Gastrocnemius medialis (tissue), 4 donors: ENCODE measurements at regions not wholly inside any gene's neighbourhood (a gene's known extent, or its start where the extent isn't known, plus 50 kb on each side); places are given as distances from the start of the nearest gene placed in this dataset.

Source experiments
- ATAC-seq, 2 donors: fragments of 150-250 bp; one replicate each; pipeline ENCODE4 v1.9.1; 2016
- DNase-seq, 2 donors: peaks; one replicate each; pipeline ENCODE4 v3.0.0-alpha.2; 2019
- H3K27ac ChIP-seq, 4 donors: fragments of 200-600 bp; sonication (generic); 1 replicate in 1 of 4; 2 replicates in 3 of 4; pipeline ENCODE4 v1.5.1; 2016 to 2018; ENCODE audit warnings: mild to moderate bottlenecking in 2 of 4, moderate library complexity in 1 of 4
- H3K27me3 ChIP-seq, 3 donors: fragments of 200-600 bp; sonication (generic) in 2 of 3; 1 replicate in 1 of 3; 2 replicates in 2 of 3; pipeline versions ENCODE4 v1.5.1 to v1.6.0; 2016 to 2019; ENCODE audit warnings: mild to moderate bottlenecking in 1 of 3, moderate library complexity in 1 of 3
- H3K36me3 ChIP-seq, 2 donors: fragments of 200-600 bp; sonication (generic) in 1 of 2; one replicate each; pipeline ENCODE4 v1.5.1; 2017 to 2018
- H3K4me1 ChIP-seq, 2 donors: fragments of 200-600 bp; sonication (generic) in 1 of 2; one replicate each; pipeline ENCODE4 v1.5.1; 2016 to 2017; ENCODE audit warnings: mild to moderate bottlenecking in 2 of 2
- H3K4me3 ChIP-seq, 4 donors: fragments of 200-600 bp; sonication (generic) in 3 of 4; 1 replicate in 1 of 4; 2 replicates in 3 of 4; pipeline ENCODE4 v1.5.1; 2016 to 2019; ENCODE audit warnings: mild to moderate bottlenecking in 2 of 4
- H3K9me3 ChIP-seq, 3 donors: fragments of 200-600 bp; sonication (generic) in 2 of 3; 1 replicate in 1 of 3; 2 replicates in 2 of 3; pipeline ENCODE4 v1.5.1; 2016 to 2019
- CTCF ChIP-seq, 5 experiments: fragments of 450-650 bp in 3 of 5; fragments of 200-600 bp in 2 of 5; sonication (generic) in 2 of 5; IDR thresholded peaks in 4 of 5; conservative IDR thresholded peaks in 1 of 5; 1 replicate in 4 of 5; 2 replicates in 1 of 5; pipeline ENCODE4 v1.5.1; 2016 to 2019; ENCODE audit warnings: antibody characterized with exemption in 5 of 5, mild to moderate bottlenecking in 3 of 5, moderate library complexity in 3 of 5
- POLR2A ChIP-seq, 2 donors: fragments of 450-650 bp; IDR thresholded peaks; one replicate each; pipeline ENCODE4 v1.6.1; 2017; ENCODE audit warnings: antibody characterized with exemption in 2 of 2, mild to moderate bottlenecking in 2 of 2, moderate library complexity in 2 of 2
- in situ Hi-C, 4 donors: fragments of 200-750 bp; cut with MboI; loops; one replicate each; pipeline versions ENCODE4 v1.15.0 to v1.8.0; 2017; ENCODE audit warnings: low sequenced_read_pairs in 4 of 4
- intact Hi-C: fragments of 100-400 bp; cut with DNase I; formaldehyde crosslinking; loops from one replicate; pipeline ENCODE4 v1.15.1; 2023; ENCODE audit warnings: low total_unique reads

GRCh38 chr13:104314926-104315535 lies 1248.8 kb upstream of the SLC10A2 start:
- in situ Hi-C loops (no loop called here), intact Hi-C loops (no loop called here)
- Histone ChIP-seq H3K4me1 (no peaks in the 10 kb centered on the region), H3K4me3 (no peak overlapping the region), H3K36me3 (no peaks in the 10 kb centered on the region), H3K9me3 (no peaks in the 10 kb centered on the region), H3K27ac (no peak overlapping the region), H3K27me3 (no peaks in the 10 kb centered on the region)
- TF ChIP-seq CTCF (IDR thresholded peaks at IDR 0.05 in 4 of 5, conservative IDR thresholded peaks at IDR 0.05 in 1 of 5) (no peak), POLR2A (IDR thresholded peaks at IDR 0.05) (no peak)
- DNase-seq (no peak), ATAC-seq (no peak)

DNA sequence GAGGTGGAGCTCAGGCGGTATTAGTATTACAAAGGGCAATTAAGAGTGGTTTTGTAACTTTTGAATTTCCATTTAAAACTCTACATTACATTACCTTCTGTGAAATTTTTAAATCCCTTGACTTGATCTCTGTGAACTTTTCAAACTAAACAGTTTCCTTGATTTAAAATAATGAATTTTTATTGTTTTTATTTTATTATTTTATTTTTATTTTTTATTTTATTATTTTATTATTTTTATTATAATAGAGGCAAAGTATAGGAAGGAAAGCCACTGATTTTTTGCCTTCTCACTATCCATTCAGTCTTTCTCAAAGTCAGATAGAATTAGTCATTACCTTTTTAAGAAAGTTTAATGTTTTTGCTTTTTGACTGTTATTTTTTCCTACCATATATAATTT lies 1248.1 kb upstream of the SLC10A2 start:
- ATAC-seq (no peak), DNase-seq (no peak)
- Histone ChIP-seq H3K27me3 (no peaks in the 10 kb centered on the region), H3K27ac (no peak overlapping the region), H3K9me3 (no peaks in the 10 kb centered on the region), H3K4me3 (no peak overlapping the region), H3K36me3 (no peaks in the 10 kb centered on the region), H3K4me1 (no peaks in the 10 kb centered on the region)
- intact Hi-C loops (no loop called here), in situ Hi-C loops (no loop called here)
- no peak for TF ChIP-seq CTCF (IDR thresholded peaks at IDR 0.05 in 4 of 5, conservative IDR thresholded peaks at IDR 0.05 in 1 of 5)
- TF ChIP-seq POLR2A (IDR thresholded peaks at IDR 0.05): no peak

- H3K36me3 ChIP-seq: no peaks in the 10 kb centered on the region
- H3K4me3 ChIP-seq: no peak overlapping the region
- TF ChIP-seq POLR2A (IDR thresholded peaks at IDR 0.05): no peak
- TF ChIP-seq CTCF (IDR thresholded peaks at IDR 0.05 in 4 of 5, conservative IDR thresholded peaks at IDR 0.05 in 1 of 5): no peak
- no peak for ATAC-seq
- H3K4me1 ChIP-seq: no peaks in the 10 kb centered on the region
- intact Hi-C loops: no loop called here
- H3K27me3 ChIP-seq: no peaks in the 10 kb centered on the region
- H3K27ac ChIP-seq: no peak overlapping the region
- no peak for DNase-seq
- in situ Hi-C loops: no loop called here
- no peaks in the 10 kb centered on the region for H3K9me3 ChIP-seq
These were observed 1244.6 kb upstream of the SLC10A2 start for GRCh38 chr13:104310861-104311260.

- DNase-seq (no peak), ATAC-seq (no peak)
- TF ChIP-seq POLR2A (IDR thresholded peaks at IDR 0.05) (no peak), CTCF (IDR thresholded peaks at IDR 0.05 in 4 of 5, conservative IDR thresholded peaks at IDR 0.05 in 1 of 5) (no peak)
- in situ Hi-C loops: no loop called here
- Histone ChIP-seq H3K4me1 (no peaks in the 10 kb centered on the region), H3K36me3 (no peaks in the 10 kb centered on the region), H3K4me3 (no peak overlapping the region), H3K27me3 (no peaks in the 10 kb centered on the region), H3K27ac (no peak overlapping the region), H3K9me3 (no peaks in the 10 kb centered on the region)
- intact Hi-C loops: no loop called here
These were observed 1243.2 kb upstream of the SLC10A2 start for GRCh38 chr13:104309431-104309830.
